Caco-2 (cell line): ENCODE measurements at regions not wholly inside any gene's neighbourhood (a gene's known extent, or its start where the extent isn't known, plus 50 kb on each side); places are given as distances from the start of the nearest gene placed in this dataset.

Experiments
- BruUV-seq: library from RNA; stranded (reverse); fragments of 400-500 nt; replicated peaks from 2 replicates; lab custom pipeline; 2021; lab: Mats Ljungman, UMichigan
- CTCF ChIA-PET: fragments of 300-600 bp; sonication (Branson Sonifier 250); formaldehyde crosslinking; loops from one replicate; lab custom pipeline; 2022; ENCODE audit warnings: antibody characterized with exemption; lab: Charles Lee
- POLR2A ChIA-PET: fragments of 300-600 bp; sonication (Branson Sonifier 250); formaldehyde crosslinking; loops from one replicate; lab custom pipeline; 2022; ENCODE audit warnings: antibody characterized with exemption; lab: Charles Lee
- DNase-seq, 2 experiments: peaks; one replicate each; pipeline versions ENCODE4 v3.0.0 to v3.0.0-alpha.2; 2020 to 2022
- H3K27me3 ChIP-seq: replicated peaks from 2 replicates; pipeline ENCODE4 v1.6.0; 2011; ENCODE audit warnings: low read length; ENCODE audit not compliant: control insufficient read depth, insufficient read depth
- H3K36me3 ChIP-seq: 2 replicates; pipeline ENCODE4 v1.5.1; 2011; ENCODE audit warnings: low read length; ENCODE audit not compliant: control insufficient read depth, insufficient read depth
- H3K4me1 ChIP-seq: fragments of 250-450 bp; sonication (Bioruptor Pico); 2 replicates; pipeline ENCODE4 v1.5.1; 2020; ENCODE audit warnings: mild to moderate bottlenecking
- H3K4me3 ChIP-seq: 2 replicates; pipeline ENCODE4 v1.5.1; 2011; ENCODE audit warnings: low read depth, mild to moderate bottlenecking, control low read depth, low read length
- H3K9me3 ChIP-seq: fragments of 250-450 bp; sonication (Bioruptor Pico); 2 replicates; pipeline ENCODE4 v1.5.1; 2020; ENCODE audit warnings: mild to moderate bottlenecking, moderate library complexity
- H3K27ac Mint-ChIP-seq: one replicate; pipeline ENCODE4 v1.8.0; 2022; ENCODE audit warnings: mixed read lengths; ENCODE audit not compliant: unreplicated experiment
- H3K27me3 Mint-ChIP-seq: one replicate; pipeline ENCODE4 v1.8.0; 2022; ENCODE audit warnings: mixed read lengths; ENCODE audit not compliant: insufficient read depth, unreplicated experiment
- H3K36me3 Mint-ChIP-seq: one replicate; pipeline ENCODE4 v1.8.0; 2022; ENCODE audit warnings: mild to moderate bottlenecking, mixed read lengths; ENCODE audit not compliant: insufficient read depth, unreplicated experiment
- H3K4me1 Mint-ChIP-seq: one replicate; pipeline ENCODE4 v1.8.0; 2022; ENCODE audit warnings: low read depth, mixed read lengths; ENCODE audit not compliant: unreplicated experiment
- H3K4me3 Mint-ChIP-seq: one replicate; pipeline ENCODE4 v1.8.0; 2022; ENCODE audit warnings: mild to moderate bottlenecking, moderate library complexity, mixed read lengths; ENCODE audit not compliant: unreplicated experiment
- H3K9me3 Mint-ChIP-seq: one replicate; pipeline ENCODE4 v1.8.0; 2022; ENCODE audit warnings: mixed read lengths; ENCODE audit not compliant: unreplicated experiment
- CTCF ChIP-seq, 2 experiments: fragments of 200-600 bp in 1 of 2; IDR thresholded peaks; 1 replicate in 1 of 2; 2 replicates in 1 of 2; pipeline versions ENCODE4 v1.5.1 to v1.8.0; 2011 to 2022; ENCODE audit warnings: antibody characterized with exemption in 1 of 2, control low read depth in 1 of 2, inconsistent platforms in 1 of 2, low read depth in 1 of 2, low read length in 1 of 2, mild to moderate bottlenecking in 1 of 2, moderate library complexity in 1 of 2; ENCODE audit not compliant: insufficient read depth in 1 of 2, severe bottlenecking in 1 of 2, unreplicated experiment in 1 of 2
- intact Hi-C: fragments of 100-400 bp; cut with micrococcal nuclease; formaldehyde crosslinking; loops from one replicate; pipeline ENCODE4 v1.10.0; 2022; ENCODE audit not compliant: unreplicated experiment

- Mint-ChIP-seq H3K36me3 (no peaks in the 10 kb centered on the region), H3K9me3 (peaks cover 15% of the 10 kb centered on the region), H3K27me3 (peaks cover 13% of the 10 kb centered on the region), H3K4me1 (no peaks in the 10 kb centered on the region), H3K27ac (no peak overlapping the region), H3K4me3 (no peak overlapping the region)
- no peak for TF ChIP-seq CTCF (IDR thresholded peaks at IDR 0.05; ENCODE audit: insufficient read depth in 1 of 2, low read depth in 1 of 2, low read length in 1 of 2, severe bottlenecking in 1 of 2, unreplicated experiment in 1 of 2)
- BruUV-seq: no TSS peak
- POLR2A ChIA-PET: no interaction called here
- DNase-seq: no peak
- Histone ChIP-seq H3K27me3 (no peaks in the 10 kb centered on the region; the same call in 1 of the 2 replicates), H3K4me3 (no peak overlapping the region), H3K36me3 (no peaks in the 10 kb centered on the region), H3K9me3 (no peaks in the 10 kb centered on the region), H3K4me1 (no peaks in the 10 kb centered on the region)
- CTCF ChIA-PET: no interaction called here
- intact Hi-C loops: no loop called here
Measured at GRCh38 chr16:73459586-73459985, 411.7 kb upstream of the ZFHX3 start.

- no peak for DNase-seq
- intact Hi-C loops: no loop called here
- H3K4me1 Mint-ChIP-seq: no peaks in the 10 kb centered on the region
- Histone ChIP-seq H3K36me3 (no peaks in the 10 kb centered on the region), H3K4me1 (no peaks in the 10 kb centered on the region), H3K9me3 (no peaks in the 10 kb centered on the region), H3K4me3 (no peak overlapping the region), H3K27me3 (no peaks in the 10 kb centered on the region)
- no peak overlapping the region for H3K4me3 Mint-ChIP-seq
- BruUV-seq: no TSS peak
- H3K27me3 Mint-ChIP-seq: peaks cover 11% of the 10 kb centered on the region
- ChIA-PET POLR2A (no interaction called here), CTCF (no interaction called here)
- H3K27ac Mint-ChIP-seq: no peak overlapping the region
- H3K36me3 Mint-ChIP-seq: no peaks in the 10 kb centered on the region
- H3K9me3 Mint-ChIP-seq: peaks cover 15% of the 10 kb centered on the region
- TF ChIP-seq CTCF (IDR thresholded peaks at IDR 0.05; ENCODE audit: insufficient read depth in 1 of 2, low read depth in 1 of 2, low read length in 1 of 2, severe bottlenecking in 1 of 2, unreplicated experiment in 1 of 2): no peak
Measured at GRCh38 chr16:73457851-73458250, 409.9 kb upstream of the ZFHX3 start.

- H3K4me1 ChIP-seq: no peaks in the 10 kb centered on the region
Measured at GRCh38 chr16:73448970-73449369, 401.0 kb upstream of the ZFHX3 start.

More at GRCh38 chr16:73448970-73449369, 401.0 kb upstream of the ZFHX3 start:
- no TSS peak for BruUV-seq
- Mint-ChIP-seq H3K9me3 (peaks cover 48% of the 10 kb centered on the region), H3K4me3 (no peak overlapping the region), H3K27me3 (peaks cover 9% of the 10 kb centered on the region), H3K4me1 (no peaks in the 10 kb centered on the region), H3K27ac (no peak overlapping the region), H3K36me3 (no peaks in the 10 kb centered on the region)
- no peaks in the 10 kb centered on the region for H3K36me3 ChIP-seq
- peaks cover 25% of the 10 kb centered on the region for H3K9me3 ChIP-seq
- DNase-seq: no peak
- intact Hi-C loops: no loop called here
- no peak for TF ChIP-seq CTCF (IDR thresholded peaks at IDR 0.05; ENCODE audit: insufficient read depth in 1 of 2, low read depth in 1 of 2, low read length in 1 of 2, severe bottlenecking in 1 of 2, unreplicated experiment in 1 of 2)
- CTCF ChIA-PET: no interaction called here
- no peaks in the 10 kb centered on the region for H3K27me3 ChIP-seq
- POLR2A ChIA-PET: no interaction called here
- no peak overlapping the region for H3K4me3 ChIP-seq
